GM12878 (cell line): ENCODE measurements at regions not wholly inside any gene's neighbourhood (a gene's known extent, or its start where the extent isn't known, plus 50 kb on each side); places are given as distances from the start of the nearest gene placed in this dataset.

Experiments used
- ATAC-seq: fragments of 200-7000 bp; cut with Tn5 transposase; 3 replicates; pipeline ENCODE4 v1.9.1; 2020; ENCODE audit warnings: mild to moderate bottlenecking, moderate library complexity
- BruUV-seq: library from RNA; stranded (reverse); fragments of 400-500 nt; replicated peaks from 2 replicates; lab custom pipeline; 2021; lab: Mats Ljungman, UMichigan
- CTCF ChIA-PET: fragments of 300-600 bp; sonication (Branson Sonifier 250); formaldehyde crosslinking; extraction: SDS; loops from one replicate; lab custom pipeline; 2021; ENCODE audit warnings: inconsistent platforms; lab: Yijun Ruan, JAX
- POLR2A ChIA-PET: fragments of 350-600 bp; formaldehyde crosslinking; extraction: SDS; loops from one replicate; lab custom pipeline; 2021; ENCODE audit warnings: inconsistent platforms; lab: Charles Lee
- RAD21 ChIA-PET: fragments of 300-600 bp; sonication (Branson Sonifier 250); formaldehyde crosslinking; loops from one replicate; lab custom pipeline; 2023; ENCODE audit warnings: antibody characterized with exemption; ENCODE audit not compliant: unreplicated experiment; lab: Charles Lee
- SMC1A ChIA-PET: fragments of 300-600 bp; sonication (Branson Sonifier 250); formaldehyde crosslinking; loops from one replicate; lab custom pipeline; 2023; ENCODE audit not compliant: unreplicated experiment, uncharacterized antibody; lab: Charles Lee
- DNase-seq: peaks from one replicate; pipeline ENCODE4 v3.0.0-alpha.2; 2011; ENCODE audit warnings: low read depth, low spot score
- FAIRE-seq: peaks from 3 replicates; lab custom pipeline; 2011; peaks lifted over from hg19 to GRCh38; lab: Jason Lieb, UNC
- H2AFZ ChIP-seq: 2 replicates; pipeline ENCODE4 v1.6.0; 2011; ENCODE audit warnings: low read depth, low read length, control low read depth; ENCODE audit not compliant: control insufficient read depth
- H3K27ac ChIP-seq: 2 replicates; pipeline ENCODE4 v1.5.1; 2011; ENCODE audit warnings: control low read depth; ENCODE audit not compliant: control insufficient read depth, insufficient read depth
- H3K27me3 ChIP-seq, 2 experiments: replicated peaks in 1 of 2; 2 replicates each; pipeline versions ENCODE4 v1.6.0 to v1.6.1; 2011; ENCODE audit warnings: low read length in 1 of 2; ENCODE audit not compliant: control insufficient read depth in 2 of 2, insufficient read depth in 2 of 2
- H3K36me3 ChIP-seq, 2 experiments: 2 replicates each; pipeline ENCODE4 v1.5.1; 2011; ENCODE audit warnings: low read length in 1 of 2; ENCODE audit not compliant: control insufficient read depth in 2 of 2, insufficient read depth in 2 of 2
- H3K4me1 ChIP-seq: 2 replicates; pipeline ENCODE4 v1.6.1; 2011; ENCODE audit warnings: mild to moderate bottlenecking, low read length, moderate library complexity, mixed read lengths; ENCODE audit not compliant: control insufficient read depth, insufficient read depth
- H3K4me2 ChIP-seq: 2 replicates; pipeline ENCODE4 v1.6.0; 2011; ENCODE audit warnings: control low read depth; ENCODE audit not compliant: control insufficient read depth, insufficient read depth
- H3K4me3 ChIP-seq: fragments of 200-600 bp; sonication (generic); 2 replicates; pipeline ENCODE4 v1.5.1; 2016
- H3K79me2 ChIP-seq: 2 replicates; pipeline ENCODE4 v1.6.0; 2011; ENCODE audit warnings: low read length; ENCODE audit not compliant: control insufficient read depth, insufficient read depth
- H3K9ac ChIP-seq: 2 replicates; pipeline ENCODE4 v1.8.0; 2011; ENCODE audit warnings: low read length, control low read depth, mixed read lengths; ENCODE audit not compliant: control insufficient read depth, insufficient read depth
- H3K9me3 ChIP-seq: replicated peaks from 3 replicates; pipeline ENCODE4 v1.5.1; 2011; ENCODE audit warnings: mild to moderate bottlenecking, low read length; ENCODE audit not compliant: control insufficient read depth, insufficient read depth
- H4K20me1 ChIP-seq: 2 replicates; pipeline ENCODE4 v1.6.0; 2011; ENCODE audit not compliant: control insufficient read depth, insufficient read depth
- BRCA1 ChIP-seq: IDR thresholded peaks from 2 replicates; pipeline ENCODE4 v1.6.1; 2011; ENCODE audit warnings: low read depth, low read length, improper control_type of control experiment
- CEBPB ChIP-seq, 2 experiments: fragments of 150-350 bp in 1 of 2; IDR thresholded peaks; 2 replicates each; pipeline ENCODE4 v1.6.1; 2012 to 2014; ENCODE audit warnings: low read depth in 2 of 2, low read length in 2 of 2, borderline replicate concordance in 1 of 2, inconsistent platforms in 1 of 2
- MTA2 ChIP-seq: fragments of 450-650 bp; IDR thresholded peaks from 2 replicates; pipeline ENCODE4 v1.6.1; 2016; ENCODE audit warnings: low read depth, mild to moderate bottlenecking, moderate library complexity
- NR2C1 ChIP-seq: fragments of 450-650 bp; IDR thresholded peaks from 2 replicates; pipeline ENCODE4 v1.6.1; 2017; ENCODE audit warnings: antibody characterized with exemption, mild to moderate bottlenecking, moderate library complexity
- RCOR1 ChIP-seq: conservative IDR thresholded peaks from 2 replicates; pipeline ENCODE4 v1.6.1; 2012; ENCODE audit warnings: low read depth, low read length, improper control_type of control experiment
- STAT1 ChIP-seq: fragments of 450-650 bp; conservative IDR thresholded peaks from 2 replicates; pipeline ENCODE4 v1.6.1; 2014; ENCODE audit warnings: antibody characterized with exemption, mild to moderate bottlenecking
- TCF12 ChIP-seq: IDR thresholded peaks from 2 replicates; pipeline ENCODE4 v1.6.1; 2011; ENCODE audit warnings: low read depth, mild to moderate bottlenecking, low read length
- WGBS: methylation state at CpG from one replicate; pipeline ENCODE4 v1.1.6; 2016; ENCODE audit warnings: low lambda C conversion rate; ENCODE audit not compliant: insufficient replicate concordance, insufficient coverage; ENCODE audit errors: missing lambda C conversion rate; 5-methylcytosine and 5-hydroxymethylcytosine counted together
- in situ Hi-C: fragments of 300-500 bp; cut with MboI; formaldehyde crosslinking; loops from 9 replicates; pipeline ENCODE4 v1.14.3; 2018; ENCODE audit warnings: mixed read lengths
- intact Hi-C: fragments of 100-400 bp; cut with micrococcal nuclease; formaldehyde crosslinking; loops from one replicate; pipeline ENCODE4 v1.14.2; 2022; ENCODE audit not compliant: unreplicated experiment
- TF ChIP-seq, protein P1 (sequence below): fragments of 450-650 bp; IDR thresholded peaks from 2 replicates; pipeline ENCODE4 v1.6.1; 2016; ENCODE audit warnings: mild to moderate bottlenecking, moderate library complexity, borderline replicate concordance
- TF ChIP-seq, protein P2 (sequence below): IDR thresholded peaks from 2 replicates; pipeline ENCODE4 v1.6.1; 2011; ENCODE audit warnings: borderline replicate concordance, low read depth, mild to moderate bottlenecking, moderate library complexity, low read length; ENCODE audit not compliant: insufficient read depth, poor library complexity, severe bottlenecking
- TF ChIP-seq, protein P3 (sequence below): fragments of 450-650 bp; IDR thresholded peaks from 2 replicates; pipeline ENCODE4 v1.6.1; 2017; ENCODE audit warnings: borderline replicate concordance

DNA sequence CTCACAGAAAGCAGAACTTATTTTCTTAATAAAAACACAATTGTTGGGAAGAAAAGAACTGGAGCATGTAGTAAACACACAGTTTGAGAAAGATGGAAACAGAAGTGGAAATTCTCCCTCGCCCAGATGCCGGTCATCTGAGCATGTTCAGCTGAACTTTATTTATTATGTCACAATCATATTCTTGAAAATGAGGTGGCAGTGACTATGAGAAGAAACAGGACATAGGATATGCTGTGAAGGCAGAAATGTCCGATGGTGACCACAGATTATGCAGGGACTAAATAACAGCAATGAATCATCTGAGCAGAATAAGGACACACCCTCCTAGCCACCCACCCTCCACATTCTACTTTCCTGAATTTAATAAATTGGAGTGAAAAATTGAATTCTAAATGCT, 425.3 kb upstream of the NOX3 start:
- no peak overlapping the region for H3K4me2 ChIP-seq
- ChIA-PET POLR2A (no interaction called here), RAD21 (no interaction called here)

DNA sequence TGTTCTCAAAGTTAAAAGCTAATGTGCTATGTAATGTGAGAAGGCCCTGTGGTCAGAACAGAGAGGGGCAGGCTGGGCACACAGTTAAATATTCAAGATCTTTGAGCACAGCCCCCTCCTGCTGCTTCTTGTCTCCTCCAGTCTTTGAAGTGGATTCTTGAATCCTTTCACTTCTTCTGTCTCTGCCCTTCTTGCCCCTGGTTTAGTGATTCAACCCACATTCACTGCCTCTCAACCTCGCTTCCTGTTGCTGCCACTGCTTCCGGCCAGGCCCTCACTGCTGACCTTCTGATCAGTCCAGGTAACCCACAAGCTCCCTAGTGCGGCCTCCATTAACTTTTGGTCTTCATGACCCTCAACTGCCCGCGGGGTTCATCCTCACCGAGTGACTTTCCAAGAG, 417.3 kb upstream of the NOX3 start:
- in situ Hi-C loops, result no loop called here
- Histone ChIP-seq H3K9me3 (no peaks in the 10 kb centered on the region), H3K79me2 (no peaks in the 10 kb centered on the region), H3K27me3 (no peaks in the 10 kb centered on the region), H3K4me1 (no peaks in the 10 kb centered on the region), H3K36me3 (no peaks in the 10 kb centered on the region), H3K4me2 (no peak overlapping the region), H4K20me1 (no peaks in the 10 kb centered on the region), H2AFZ (no peak overlapping the region), H3K9ac (no peak overlapping the region), H3K27ac (no peak overlapping the region), H3K4me3 (no peak overlapping the region)
- SMC1A ChIA-PET, result no interaction called here
- DNase-seq (no peak), ATAC-seq (peak; percentile 76), FAIRE-seq (no peak)
- intact Hi-C loops, result no loop called here
- CTCF ChIA-PET, result no interaction called here
- RAD21 ChIA-PET, result interaction anchor here (1.7 kb wide), 1 partner anchor 9 kb away, joined by 4 read pairs; no protein-coding TSS in a partner anchor
- WGBS, result 59% methylated on average over 6 of the region's 6 CpGs
- POLR2A ChIA-PET, result no interaction called here
- BruUV-seq, result no TSS peak
- TF ChIP-seq, protein P1, sequence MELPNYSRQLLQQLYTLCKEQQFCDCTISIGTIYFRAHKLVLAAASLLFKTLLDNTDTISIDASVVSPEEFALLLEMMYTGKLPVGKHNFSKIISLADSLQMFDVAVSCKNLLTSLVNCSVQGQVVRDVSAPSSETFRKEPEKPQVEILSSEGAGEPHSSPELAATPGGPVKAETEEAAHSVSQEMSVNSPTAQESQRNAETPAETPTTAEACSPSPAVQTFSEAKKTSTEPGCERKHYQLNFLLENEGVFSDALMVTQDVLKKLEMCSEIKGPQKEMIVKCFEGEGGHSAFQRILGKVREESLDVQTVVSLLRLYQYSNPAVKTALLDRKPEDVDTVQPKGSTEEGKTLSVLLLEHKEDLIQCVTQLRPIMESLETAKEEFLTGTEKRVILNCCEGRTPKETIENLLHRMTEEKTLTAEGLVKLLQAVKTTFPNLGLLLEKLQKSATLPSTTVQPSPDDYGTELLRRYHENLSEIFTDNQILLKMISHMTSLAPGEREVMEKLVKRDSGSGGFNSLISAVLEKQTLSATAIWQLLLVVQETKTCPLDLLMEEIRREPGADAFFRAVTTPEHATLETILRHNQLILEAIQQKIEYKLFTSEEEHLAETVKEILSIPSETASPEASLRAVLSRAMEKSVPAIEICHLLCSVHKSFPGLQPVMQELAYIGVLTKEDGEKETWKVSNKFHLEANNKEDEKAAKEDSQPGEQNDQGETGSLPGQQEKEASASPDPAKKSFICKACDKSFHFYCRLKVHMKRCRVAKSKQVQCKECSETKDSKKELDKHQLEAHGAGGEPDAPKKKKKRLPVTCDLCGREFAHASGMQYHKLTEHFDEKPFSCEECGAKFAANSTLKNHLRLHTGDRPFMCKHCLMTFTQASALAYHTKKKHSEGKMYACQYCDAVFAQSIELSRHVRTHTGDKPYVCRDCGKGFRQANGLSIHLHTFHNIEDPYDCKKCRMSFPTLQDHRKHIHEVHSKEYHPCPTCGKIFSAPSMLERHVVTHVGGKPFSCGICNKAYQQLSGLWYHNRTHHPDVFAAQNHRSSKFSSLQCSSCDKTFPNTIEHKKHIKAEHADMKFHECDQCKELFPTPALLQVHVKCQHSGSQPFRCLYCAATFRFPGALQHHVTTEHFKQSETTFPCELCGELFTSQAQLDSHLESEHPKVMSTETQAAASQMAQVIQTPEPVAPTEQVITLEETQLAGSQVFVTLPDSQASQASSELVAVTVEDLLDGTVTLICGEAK, result no peak
- TF ChIP-seq CEBPB (IDR thresholded peaks at IDR 0.05; ENCODE audit: borderline replicate concordance in 1 of 2, low read depth in 2 of 2, low read length in 2 of 2), result no peak
- no peak for TF ChIP-seq TCF12
- TF ChIP-seq, protein P2, sequence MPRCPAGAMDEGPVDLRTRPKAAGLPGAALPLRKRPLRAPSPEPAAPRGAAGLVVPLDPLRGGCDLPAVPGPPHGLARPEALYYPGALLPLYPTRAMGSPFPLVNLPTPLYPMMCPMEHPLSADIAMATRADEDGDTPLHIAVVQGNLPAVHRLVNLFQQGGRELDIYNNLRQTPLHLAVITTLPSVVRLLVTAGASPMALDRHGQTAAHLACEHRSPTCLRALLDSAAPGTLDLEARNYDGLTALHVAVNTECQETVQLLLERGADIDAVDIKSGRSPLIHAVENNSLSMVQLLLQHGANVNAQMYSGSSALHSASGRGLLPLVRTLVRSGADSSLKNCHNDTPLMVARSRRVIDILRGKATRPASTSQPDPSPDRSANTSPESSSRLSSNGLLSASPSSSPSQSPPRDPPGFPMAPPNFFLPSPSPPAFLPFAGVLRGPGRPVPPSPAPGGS, result no peak

More for the DNA sequence above, 425.3 kb upstream of the NOX3 start:
- no peak for TF ChIP-seq BRCA1
- TF ChIP-seq MTA2, result no peak
- TF ChIP-seq NR2C1, result no peak
- no peak for TF ChIP-seq RCOR1
- no peak for TF ChIP-seq STAT1
- TF ChIP-seq, protein P3, sequence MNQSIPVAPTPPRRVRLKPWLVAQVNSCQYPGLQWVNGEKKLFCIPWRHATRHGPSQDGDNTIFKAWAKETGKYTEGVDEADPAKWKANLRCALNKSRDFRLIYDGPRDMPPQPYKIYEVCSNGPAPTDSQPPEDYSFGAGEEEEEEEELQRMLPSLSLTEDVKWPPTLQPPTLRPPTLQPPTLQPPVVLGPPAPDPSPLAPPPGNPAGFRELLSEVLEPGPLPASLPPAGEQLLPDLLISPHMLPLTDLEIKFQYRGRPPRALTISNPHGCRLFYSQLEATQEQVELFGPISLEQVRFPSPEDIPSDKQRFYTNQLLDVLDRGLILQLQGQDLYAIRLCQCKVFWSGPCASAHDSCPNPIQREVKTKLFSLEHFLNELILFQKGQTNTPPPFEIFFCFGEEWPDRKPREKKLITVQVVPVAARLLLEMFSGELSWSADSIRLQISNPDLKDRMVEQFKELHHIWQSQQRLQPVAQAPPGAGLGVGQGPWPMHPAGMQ, result no peak
- intact Hi-C loops, result loop anchor here (10.0 kb wide), 1 partner anchor 466 kb away; no protein-coding TSS in a partner anchor
- Histone ChIP-seq H3K9ac (no peak overlapping the region), H3K36me3 (no peaks in the 10 kb centered on the region), H3K27me3 (no peaks in the 10 kb centered on the region), H3K4me1 (no peaks in the 10 kb centered on the region), H3K9me3 (no peaks in the 10 kb centered on the region), H3K4me3 (no peak overlapping the region), H2AFZ (no peak overlapping the region), H3K27ac (no peak overlapping the region), H4K20me1 (no peaks in the 10 kb centered on the region), H3K79me2 (no peaks in the 10 kb centered on the region)
- no peak for DNase-seq
- in situ Hi-C loops, result loop anchor here (10.0 kb wide), 1 partner anchor 556 kb away; no protein-coding TSS in a partner anchor
- no peak for FAIRE-seq
- SMC1A ChIA-PET, result interaction anchor here (0.9 kb wide), 1 partner anchor 8 kb away, joined by 3 read pairs; no protein-coding TSS in a partner anchor
- ATAC-seq, result no peak
- WGBS, result 29% methylated on average over 3 of the region's 3 CpGs
- no TSS peak for BruUV-seq
- CTCF ChIA-PET, result no interaction called here
